Endothelial cell of hepatic sinusoid (primary cell): ENCODE measurements at regions not wholly inside any gene's neighbourhood (a gene's known extent, or its start where the extent isn't known, plus 50 kb on each side); places are given as distances from the start of the nearest gene placed in this dataset.

ENCODE experiments used
- in situ Hi-C: cut with HindIII; loops from 2 replicates; pipeline ENCODE4 v1.10.0; 2017; ENCODE audit warnings: low sequenced_read_pairs

DNA sequence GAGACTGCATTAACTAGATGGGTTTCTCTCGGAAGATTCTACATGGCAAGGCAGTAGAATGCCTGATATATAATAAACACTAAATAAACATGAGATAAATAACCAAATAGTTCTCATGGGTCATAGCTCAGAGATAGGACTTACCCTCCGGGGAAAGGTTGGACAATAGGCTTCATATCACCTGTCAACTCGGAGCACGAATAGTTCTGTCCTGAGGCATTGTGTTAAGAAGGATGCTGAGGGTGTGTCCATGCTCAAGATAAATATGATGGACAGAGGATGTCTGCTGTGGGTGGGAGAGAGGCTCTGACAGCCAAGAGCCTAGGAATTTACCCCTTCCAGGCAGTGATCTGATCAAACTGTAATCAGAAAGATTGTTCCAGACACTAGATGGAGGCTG is 474.0 kb downstream of the MIAT start:
- in situ Hi-C loops = no loop called here

DNA sequence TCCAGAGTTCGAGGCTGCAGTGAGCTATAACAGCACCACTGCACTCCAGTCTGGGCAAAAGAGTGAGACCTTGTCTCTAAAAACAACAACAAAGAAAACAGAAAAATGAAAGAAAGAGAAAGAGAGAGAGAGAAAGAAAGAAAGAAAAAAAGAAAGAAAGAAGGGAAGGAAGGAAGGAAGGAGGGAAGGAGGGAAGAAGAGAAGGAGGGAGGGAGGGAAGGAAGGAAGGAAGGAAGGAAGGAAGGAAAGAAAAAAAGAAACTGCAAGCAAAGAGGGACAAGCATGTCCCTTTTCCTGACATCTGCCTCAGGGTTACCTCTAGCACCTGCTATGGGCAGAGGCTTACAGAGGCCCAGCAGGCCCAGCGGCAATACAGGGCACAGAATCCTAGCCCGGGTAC is 475.0 kb downstream of the MIAT start:
- in situ Hi-C loops = no loop called here

DNA sequence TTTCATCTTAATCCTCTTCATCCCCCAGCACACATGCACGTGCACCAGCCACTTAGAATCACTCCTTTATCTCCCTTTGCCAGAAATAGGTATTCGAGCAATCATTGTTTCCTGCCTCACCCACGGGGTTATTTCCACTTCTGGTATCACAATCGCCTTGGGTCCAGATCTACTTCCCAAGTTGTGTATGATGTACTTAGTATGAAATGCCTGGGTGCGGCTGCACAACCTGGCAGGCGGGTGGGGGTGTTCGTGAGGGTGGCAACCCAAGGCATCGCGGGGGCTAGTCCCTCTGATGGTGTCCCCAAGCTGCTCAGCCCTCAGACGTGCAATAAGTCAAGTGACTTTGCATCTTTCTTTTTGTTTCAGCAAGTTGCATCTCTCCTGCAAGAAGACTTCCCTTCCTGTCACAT is 475.6 kb downstream of the MIAT start:
- in situ Hi-C loops = no loop called here

DNA sequence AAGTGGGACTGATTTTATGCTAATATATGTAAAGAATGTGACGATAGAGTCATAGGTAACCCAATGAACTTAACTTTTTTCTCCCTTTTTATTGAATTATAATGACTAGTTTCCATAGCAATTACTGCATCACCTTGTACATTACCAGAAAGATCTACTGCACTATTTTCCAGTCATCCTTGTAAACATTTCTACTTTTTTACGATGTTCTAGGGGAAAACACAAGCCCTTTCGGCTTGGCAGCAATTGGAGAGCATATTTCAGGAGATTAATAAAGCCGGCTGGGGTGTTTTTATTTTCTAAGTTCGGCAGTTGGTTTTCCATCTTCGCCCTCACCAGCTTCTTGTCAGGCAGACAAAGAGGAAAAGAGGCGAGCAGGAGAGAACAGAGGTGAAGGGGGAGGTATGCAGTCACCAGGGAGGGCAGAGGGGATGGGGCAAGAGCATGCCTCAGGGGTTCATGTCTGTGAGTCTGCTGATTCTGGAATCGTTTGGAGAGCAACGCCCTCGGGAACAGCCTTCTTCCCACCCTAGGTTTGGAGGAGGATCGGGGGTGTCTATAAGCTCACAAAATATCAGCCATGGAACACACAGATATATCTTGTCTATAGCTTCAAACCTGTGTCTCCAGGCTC is 476.4 kb downstream of the MIAT start:
- in situ Hi-C loops = no loop called here

DNA sequence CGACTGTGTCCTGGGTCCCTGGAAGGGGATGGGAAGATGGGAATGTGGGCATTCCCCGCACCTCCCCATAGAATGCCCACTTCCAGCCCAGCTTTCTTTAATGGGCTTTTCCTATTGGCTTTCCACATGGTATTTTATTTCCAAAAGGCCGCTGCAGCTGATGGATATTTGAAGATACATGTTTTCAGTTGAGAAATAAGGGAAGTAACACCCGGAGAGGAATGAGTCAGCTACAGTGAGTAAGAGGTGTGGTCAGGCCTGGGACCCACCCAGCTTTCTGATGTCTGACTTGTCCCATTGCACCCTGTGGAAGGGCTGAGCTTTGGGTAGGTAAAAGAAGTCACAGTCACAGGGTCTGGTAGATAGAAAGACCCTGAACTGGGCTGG is 476.9 kb downstream of the MIAT start:
- in situ Hi-C loops = no loop called here

DNA sequence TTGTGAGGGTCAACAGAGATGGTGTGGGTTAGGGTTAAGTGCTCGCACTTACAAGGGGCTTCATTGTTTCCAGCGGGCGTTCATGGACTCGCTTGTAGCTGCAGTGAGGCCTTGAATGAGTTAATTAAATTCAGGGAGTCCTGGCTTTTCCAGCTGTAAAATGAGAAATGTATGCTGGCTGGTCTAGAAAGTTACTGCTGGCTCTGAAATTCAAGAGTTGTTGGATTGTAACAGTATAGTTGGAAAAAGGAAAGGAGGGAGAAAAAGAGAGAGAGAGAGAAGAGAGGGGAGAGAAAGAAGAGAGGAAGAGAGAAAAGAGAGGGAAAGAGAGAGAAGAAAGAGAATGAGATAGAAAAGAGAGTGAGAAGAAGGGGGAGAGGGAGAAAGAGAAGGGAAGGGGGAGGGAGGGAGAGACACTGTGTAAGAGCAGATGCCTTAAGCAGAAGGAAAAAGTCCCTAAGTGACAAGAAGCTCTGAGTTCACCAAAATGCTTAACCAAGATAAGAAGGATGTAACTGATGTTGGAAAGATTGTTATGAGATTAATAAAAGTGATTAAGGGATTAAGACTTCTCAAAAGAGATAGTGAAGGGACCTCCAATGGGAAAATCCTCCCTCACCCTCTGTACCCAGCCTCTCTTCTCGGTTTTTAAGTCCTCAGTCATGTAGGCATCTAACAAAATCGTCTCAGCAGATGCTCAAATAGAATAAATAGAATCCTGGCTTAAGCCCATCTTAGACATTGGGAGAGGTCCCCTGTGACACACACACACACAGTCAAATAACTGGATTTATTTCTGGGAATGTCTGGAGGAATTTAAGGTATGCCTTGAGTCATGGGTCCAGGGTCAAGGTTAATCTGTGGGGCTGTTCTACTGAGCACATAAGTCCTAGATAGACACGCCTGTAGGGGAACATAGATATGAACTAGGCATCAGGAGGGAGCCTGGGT is 477.9 kb downstream of the MIAT start:
- in situ Hi-C loops = no loop called here

DNA sequence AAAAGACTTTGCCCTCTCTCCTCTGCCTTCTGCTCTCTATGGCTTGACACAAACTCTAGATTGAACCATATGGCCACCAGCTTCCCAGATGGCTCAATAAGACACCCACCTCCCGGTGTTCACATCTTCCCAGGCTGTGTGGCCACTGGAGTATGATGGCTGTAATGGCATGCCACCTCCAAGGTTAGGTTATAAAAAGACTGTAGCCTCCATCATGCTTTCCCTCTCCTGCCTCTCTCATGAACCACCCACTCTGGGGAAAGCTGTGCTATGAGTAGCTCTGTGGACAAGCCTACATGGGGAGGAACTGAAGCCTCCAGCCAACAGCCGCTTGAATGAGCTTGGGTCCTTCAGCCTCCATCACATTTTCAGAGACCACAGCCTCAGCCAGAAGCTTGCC is 479.2 kb downstream of the MIAT start:
- in situ Hi-C loops = no loop called here

DNA sequence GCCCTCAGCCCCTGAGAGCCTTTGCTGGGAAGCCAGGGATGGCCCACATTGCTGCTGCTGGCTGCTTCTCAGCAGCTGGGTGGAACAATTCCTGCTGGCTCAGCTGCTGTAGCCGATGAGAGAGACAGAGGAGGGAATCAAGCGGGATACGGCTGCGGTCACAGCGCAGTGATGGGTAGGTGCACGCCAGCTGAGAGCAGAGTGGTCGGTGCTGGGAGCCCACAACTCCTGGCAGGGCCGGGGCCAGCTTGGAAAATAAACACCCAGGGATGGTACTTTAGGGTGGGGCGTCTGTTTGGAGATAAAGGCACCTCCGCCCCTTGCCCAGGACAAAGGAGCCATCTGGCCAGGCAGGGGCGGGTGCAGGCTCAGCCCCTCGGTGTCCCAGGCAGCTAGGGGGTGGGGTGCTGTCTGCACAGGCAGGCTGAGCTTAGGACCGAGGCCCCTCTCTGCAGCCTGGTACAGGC is 480.5 kb downstream of the MIAT start:
- in situ Hi-C loops = no loop called here

DNA sequence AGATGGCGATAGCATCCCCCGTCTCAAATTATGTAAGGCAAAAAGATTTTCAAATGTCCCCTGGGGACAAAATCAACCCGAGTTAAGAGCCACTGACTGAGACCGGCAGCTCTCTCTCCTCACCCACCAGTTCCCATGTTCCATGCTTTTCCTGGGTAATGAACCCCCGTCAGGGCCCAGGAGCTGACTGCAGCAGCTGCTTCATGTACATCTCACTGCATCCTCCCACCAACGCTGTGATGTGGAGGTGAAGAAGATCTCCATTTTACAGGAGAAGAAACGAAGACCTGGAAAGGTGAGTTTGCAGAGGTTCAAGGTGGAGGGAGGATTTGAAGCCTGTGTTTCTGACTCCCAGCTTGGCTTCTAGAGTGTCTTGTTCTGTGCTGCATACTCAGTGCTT is 481.1 kb downstream of the MIAT start:
- in situ Hi-C loops = no loop called here

DNA sequence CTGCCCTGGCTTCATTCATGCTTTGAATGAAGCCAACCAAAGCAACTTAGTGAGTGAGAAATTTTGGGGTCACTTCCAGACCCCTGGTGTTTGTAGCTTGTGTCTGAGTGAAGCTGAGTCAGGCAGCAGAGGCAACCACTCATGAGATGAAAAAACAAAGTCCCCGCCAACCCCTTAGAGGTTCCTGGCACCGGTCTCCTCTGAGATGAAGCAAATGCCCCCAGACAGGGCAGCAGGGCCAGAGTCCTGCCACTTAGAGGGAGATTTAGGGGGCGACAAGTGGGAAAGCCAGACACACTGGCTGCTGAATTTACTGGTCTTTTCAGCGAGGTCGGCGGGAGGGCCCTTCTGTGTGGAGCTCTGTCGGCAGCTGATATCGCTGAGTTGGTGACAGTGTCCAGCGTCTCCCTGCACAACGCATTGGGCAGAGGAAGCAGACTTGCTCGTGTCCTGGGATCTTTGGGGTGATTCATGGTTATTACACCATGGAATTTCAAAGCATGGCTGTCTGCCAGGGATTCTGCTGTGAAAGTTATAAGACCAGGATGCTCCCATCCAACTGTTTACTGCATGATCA is 482.6 kb downstream of the MIAT start:
- in situ Hi-C loops = no loop called here

DNA sequence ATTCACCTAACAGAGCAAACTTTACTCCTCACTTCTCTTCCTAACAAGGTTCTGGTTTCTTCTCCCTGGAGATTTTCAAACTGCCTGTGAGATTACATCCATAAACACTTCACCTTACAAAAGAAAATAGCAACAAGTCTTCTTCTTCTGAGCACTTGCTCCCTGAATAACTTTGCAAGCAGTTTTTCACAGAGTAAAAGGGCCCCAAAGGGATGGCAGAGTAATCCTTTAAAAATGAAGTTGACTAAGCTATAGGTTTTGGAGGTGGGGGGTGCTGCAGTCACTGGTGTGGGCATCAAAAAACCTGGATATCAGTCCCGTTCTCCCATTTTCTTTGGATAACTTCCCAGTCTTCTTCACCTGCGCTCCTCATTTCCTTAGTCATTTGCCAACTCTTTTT is 484.9 kb downstream of the MIAT start:
- in situ Hi-C loops = no loop called here

DNA sequence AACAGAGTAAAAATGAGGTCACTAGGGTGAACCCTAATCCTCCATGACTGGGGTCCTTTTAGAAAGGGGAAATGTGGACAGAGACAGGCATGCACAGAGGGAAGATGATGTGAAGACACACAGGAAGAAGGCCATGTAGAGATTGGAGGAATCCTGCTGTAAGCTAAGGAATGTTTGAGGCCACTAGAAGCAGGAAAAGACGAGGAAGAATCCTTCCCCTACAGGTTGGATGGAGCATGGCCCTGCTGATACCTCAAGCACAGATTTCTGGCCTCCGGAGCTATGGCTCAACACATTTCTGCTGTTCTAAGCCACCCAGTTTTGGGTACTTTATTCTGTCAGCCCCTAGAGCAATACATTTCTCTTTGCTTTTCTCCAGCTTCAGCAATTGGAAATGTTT is 486.9 kb downstream of the MIAT start:
- in situ Hi-C loops = no loop called here

DNA sequence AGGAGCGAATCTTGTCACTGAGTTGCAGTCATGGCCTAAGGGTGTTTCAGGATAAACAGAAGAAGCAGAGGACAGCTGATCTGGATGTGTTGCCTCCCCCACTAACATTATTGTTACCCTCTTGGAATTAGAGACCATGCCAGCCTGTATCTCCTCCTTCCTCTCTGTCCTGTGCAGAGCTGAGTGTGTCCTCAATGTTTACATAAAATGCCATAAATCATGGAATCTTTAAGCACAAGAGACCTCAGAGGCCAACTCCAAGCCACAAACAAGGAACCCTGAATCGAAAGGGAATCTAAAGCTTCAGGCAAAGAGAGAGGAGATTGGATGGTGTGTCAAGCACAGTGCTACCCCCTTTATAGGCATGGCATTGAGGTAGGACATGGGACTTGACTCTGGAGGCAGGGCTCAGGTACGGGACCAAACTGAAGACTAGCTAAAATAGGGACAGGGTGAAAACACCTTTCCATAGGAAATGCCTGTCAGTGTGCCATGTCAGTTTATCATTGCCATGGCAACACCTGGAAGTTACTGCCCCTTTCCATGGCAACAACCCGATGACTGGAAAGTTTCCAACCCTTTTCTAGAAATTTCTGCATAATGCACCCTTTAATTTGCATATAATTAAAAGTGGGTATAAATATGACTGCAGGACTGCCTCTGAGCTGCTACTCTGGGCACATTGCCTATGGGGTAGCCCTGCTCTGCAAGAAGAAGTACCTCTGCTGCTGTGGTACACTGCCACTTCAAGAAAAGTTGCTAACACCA is 489.7 kb downstream of the MIAT start:
- in situ Hi-C loops = no loop called here

DNA sequence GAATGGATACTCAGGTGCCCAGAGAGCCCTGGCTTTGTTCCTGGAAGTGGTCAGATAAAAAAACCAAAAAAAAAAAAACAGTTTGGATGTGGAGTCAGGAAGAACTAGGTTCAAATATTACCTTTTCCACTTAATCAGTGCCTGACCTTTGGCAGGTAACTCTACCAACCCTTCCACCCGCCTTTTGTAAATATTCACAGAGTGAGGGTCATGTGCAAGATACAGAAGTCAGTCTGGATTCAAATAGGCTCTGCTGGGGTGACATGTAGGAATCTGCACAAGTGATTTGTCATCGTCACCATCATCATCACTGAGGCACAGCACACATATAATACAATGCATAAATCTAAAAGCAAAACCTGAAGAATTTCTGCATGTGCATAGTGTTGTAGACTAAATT is 490.7 kb downstream of the MIAT start:
- in situ Hi-C loops = no loop called here

DNA sequence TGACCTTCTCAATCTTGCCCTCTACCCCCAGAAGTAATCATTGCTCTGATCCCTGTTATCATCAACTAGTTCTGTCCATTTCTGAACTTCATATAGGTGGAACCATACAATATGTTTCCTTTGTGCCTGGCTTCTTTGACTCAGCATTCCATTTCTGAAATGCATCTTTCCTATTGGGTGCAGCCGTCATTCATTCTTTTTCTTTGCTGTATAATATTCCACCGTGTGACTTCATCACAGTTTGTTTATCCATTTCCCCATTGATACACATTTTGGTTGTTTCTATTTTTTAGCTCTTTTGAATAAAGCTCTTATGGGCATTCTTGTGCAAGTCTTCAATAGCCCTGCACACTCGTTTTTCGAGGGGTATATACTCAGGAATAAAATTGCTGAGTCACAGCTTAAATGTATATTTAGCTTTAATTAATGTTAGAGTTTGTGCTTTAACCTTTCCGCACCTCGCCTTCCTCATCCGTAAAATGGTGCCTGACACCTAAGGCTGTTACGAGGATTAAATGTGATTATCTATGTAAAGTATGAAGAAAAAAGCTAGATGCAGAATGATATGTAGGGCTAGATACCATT is 491.6 kb downstream of the MIAT start:
- in situ Hi-C loops = no loop called here

DNA sequence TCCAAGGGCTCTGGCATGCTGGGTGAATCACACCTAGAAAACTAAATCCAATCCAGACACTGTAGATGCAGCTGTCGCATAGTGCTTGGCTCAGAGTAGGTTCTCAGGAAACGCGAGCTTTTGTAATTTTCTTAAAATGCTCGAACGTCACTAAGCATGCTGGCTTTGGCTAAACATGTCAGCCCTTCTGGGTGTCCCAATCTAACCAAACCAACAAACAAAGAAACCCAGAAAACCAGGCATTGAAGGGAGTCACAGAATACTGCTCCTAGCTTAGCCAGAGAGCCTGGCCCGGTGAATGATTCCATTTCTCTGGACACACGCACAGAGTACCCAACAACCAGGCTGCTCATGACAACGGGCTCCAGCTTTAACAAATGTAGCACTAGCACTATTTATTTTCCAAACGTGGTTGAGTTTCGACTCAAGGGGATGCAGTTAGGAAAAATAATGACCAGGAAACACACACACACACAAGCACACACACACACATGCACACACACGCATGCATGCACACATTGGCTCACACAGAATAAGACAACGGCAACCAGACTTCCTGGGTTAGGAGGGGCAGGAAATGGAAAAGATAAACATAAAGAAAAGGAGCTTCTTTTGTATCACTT is 492.6 kb downstream of the MIAT start:
- in situ Hi-C loops = no loop called here

DNA sequence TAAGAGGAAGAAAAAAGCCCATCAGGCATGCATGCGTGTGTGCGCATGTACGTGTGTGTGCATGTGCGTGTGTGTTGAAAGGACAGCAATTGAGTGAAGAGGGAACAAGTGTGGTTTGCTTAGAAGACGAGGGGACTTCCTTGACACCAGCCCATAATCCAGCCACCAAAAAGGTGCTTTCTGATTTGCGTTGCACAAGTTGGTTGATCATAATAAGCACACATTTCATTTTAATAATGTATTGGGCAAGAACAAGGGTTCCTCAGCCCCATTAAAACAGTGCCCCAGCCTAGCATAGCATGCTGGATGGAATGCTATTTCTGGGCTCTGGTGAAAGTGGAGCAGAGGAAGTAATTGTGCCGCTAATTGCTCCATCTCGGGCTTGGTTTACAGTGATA is 493.2 kb downstream of the MIAT start:
- in situ Hi-C loops = no loop called here

DNA sequence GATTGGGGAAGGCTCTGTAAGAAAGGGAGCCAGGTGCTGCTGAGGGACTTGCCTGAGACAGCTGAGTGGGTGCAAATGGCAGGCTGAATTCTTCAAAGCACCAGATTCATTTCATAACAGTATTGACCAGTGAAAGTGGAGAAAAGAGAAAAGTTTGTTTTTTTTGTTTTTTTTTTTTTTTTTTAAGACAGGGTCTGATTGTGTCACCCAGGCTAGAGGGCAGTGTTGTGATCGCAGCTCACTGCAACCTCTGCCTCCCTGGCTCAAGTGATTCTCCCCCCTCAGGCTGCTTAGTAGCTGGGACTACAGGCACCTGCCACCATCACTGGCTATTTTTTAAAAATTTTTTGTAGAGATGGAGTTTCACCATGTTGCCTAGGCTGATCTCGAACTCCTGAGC is 494.0 kb downstream of the MIAT start:
- in situ Hi-C loops = no loop called here

DNA sequence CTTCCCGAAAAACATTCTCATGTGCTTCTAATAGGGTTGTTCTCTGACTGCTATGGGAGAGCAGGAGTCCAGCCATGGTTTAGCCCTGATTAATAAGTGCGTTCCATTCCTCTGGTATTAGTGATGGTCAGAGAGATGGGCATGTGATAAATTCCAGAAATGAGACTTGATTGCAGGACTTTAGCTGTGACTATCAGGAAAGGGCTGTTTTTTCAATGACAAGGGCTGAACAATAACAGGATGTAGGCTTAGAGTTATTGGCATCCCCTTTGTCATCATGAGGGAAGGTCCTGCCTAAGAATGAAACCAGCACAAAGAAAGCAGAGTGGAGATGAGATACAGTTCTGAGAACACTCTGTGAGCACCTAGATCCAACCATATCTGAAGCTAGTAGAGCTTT is 494.6 kb downstream of the MIAT start:
- in situ Hi-C loops = no loop called here

DNA sequence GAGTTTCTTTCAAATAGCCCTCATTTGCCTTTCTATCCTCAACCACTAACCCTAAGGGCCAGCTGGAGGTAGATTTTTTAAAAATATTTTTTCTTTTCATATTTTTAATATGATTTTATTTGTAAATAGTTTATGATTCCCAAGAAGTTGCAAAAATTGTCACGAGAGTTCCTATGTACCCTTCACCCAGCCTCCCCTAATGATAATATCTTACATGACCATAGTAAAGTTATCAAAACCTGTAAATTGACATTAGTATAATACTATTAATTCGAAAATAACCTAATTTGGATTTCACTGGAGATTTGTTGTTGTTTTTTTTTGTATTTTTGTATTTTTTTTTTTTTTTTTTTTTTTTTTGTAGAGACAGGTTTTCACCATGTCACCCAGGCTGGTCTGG is 495.5 kb downstream of the MIAT start:
- in situ Hi-C loops = no loop called here
